WTC11 (cell line): ENCODE measurements at regions not wholly inside any gene's neighbourhood (a gene's known extent, or its start where the extent isn't known, plus 50 kb on each side); places are given as distances from the start of the nearest gene placed in this dataset.

Experiments
- ATAC-seq: fragments of 200-7000 bp; cut with Tn5 transposase; 2 replicates; pipeline ENCODE4 v1.10.0; 2021; ENCODE audit warnings: mild to moderate bottlenecking, moderate library complexity
- CTCF ChIA-PET: fragments of 300-600 bp; sonication (Branson Sonifier 250); formaldehyde crosslinking; loops from one replicate; lab custom pipeline; 2021; ENCODE audit warnings: antibody characterized with exemption; lab: Charles Lee
- POLR2A ChIA-PET: fragments of 350-600 bp; sonication (Branson Sonifier 250); formaldehyde crosslinking; loops from one replicate; lab custom pipeline; 2021; ENCODE audit warnings: antibody characterized with exemption; lab: Charles Lee
- DNase-seq: peaks from one replicate; pipeline ENCODE4 v3.0.0; 2021; ENCODE audit warnings: low spot score
- H3K27ac Mint-ChIP-seq: 2 replicates; pipeline ENCODE4 v1.8.0; 2021; ENCODE audit warnings: mixed read lengths
- H3K27me3 Mint-ChIP-seq: 2 replicates; pipeline ENCODE4 v1.8.0; 2021; ENCODE audit warnings: low read depth, mild to moderate bottlenecking, moderate library complexity, mixed read lengths
- H3K36me3 Mint-ChIP-seq: 2 replicates; pipeline ENCODE4 v1.8.0; 2021; ENCODE audit warnings: mixed read lengths
- H3K4me1 Mint-ChIP-seq: 2 replicates; pipeline ENCODE4 v1.8.0; 2022; ENCODE audit warnings: mixed read lengths
- H3K4me3 Mint-ChIP-seq: 2 replicates; pipeline ENCODE4 v1.8.0; 2021; ENCODE audit warnings: mild to moderate bottlenecking, moderate library complexity, mixed read lengths
- H3K9me3 Mint-ChIP-seq: 2 replicates; pipeline ENCODE4 v1.8.0; 2021; ENCODE audit warnings: mixed read lengths
- ATF3 ChIP-seq: sonication (generic); formaldehyde crosslinking; conservative IDR thresholded peaks from 2 replicates; pipeline ENCODE4 v1.8.1; 2022; ENCODE audit warnings: mild to moderate bottlenecking, missing genetic modification reagents
- ELF4 ChIP-seq: sonication (generic); formaldehyde crosslinking; IDR thresholded peaks from 2 replicates; pipeline ENCODE4 v1.8.1; 2022; ENCODE audit warnings: low read depth, mild to moderate bottlenecking, moderate library complexity, missing genetic modification reagents
- ESRRA ChIP-seq: sonication (generic); formaldehyde crosslinking; IDR thresholded peaks from 2 replicates; pipeline ENCODE4 v1.8.1; 2022; ENCODE audit warnings: mild to moderate bottlenecking, missing genetic modification reagents, borderline replicate concordance
- FOXJ3 ChIP-seq: sonication (generic); formaldehyde crosslinking; IDR thresholded peaks from 2 replicates; pipeline ENCODE4 v1.9.0; 2021; ENCODE audit warnings: missing genetic modification reagents, mild to moderate bottlenecking, borderline replicate concordance
- FOXP4 ChIP-seq: sonication (generic); formaldehyde crosslinking; IDR thresholded peaks from 2 replicates; pipeline ENCODE4 v1.8.0; 2022; ENCODE audit warnings: mild to moderate bottlenecking, missing genetic modification reagents
- HMGA2 ChIP-seq: fragments of 250-450 bp; sonication (Bioruptor Pico); IDR thresholded peaks from 2 replicates; pipeline ENCODE4 v1.4.0; 2021; ENCODE audit warnings: mild to moderate bottlenecking, moderate library complexity
- HMGXB4 ChIP-seq: sonication (generic); formaldehyde crosslinking; IDR thresholded peaks from 2 replicates; pipeline ENCODE4 v1.8.1; 2023; ENCODE audit warnings: mild to moderate bottlenecking, moderate library complexity, missing genetic modification reagents
- JAZF1 ChIP-seq: fragments of 250-450 bp; sonication (Bioruptor Pico); IDR thresholded peaks from 2 replicates; pipeline ENCODE4 v1.9.0; 2021; ENCODE audit warnings: moderate library complexity, mild to moderate bottlenecking, inconsistent platforms
- NFATC4 ChIP-seq: fragments of 250-450 bp; sonication (Bioruptor Pico); IDR thresholded peaks from 2 replicates; pipeline ENCODE4 v1.9.0; 2021; ENCODE audit warnings: mild to moderate bottlenecking
- NR3C1 ChIP-seq: sonication (generic); formaldehyde crosslinking; conservative IDR thresholded peaks from 2 replicates; pipeline ENCODE4 v1.8.1; 2023; ENCODE audit warnings: low read depth, mild to moderate bottlenecking, missing genetic modification reagents
- ZNF219 ChIP-seq: sonication (generic); formaldehyde crosslinking; IDR thresholded peaks from 2 replicates; pipeline ENCODE4 v1.8.0; 2023; ENCODE audit warnings: missing genetic modification reagents, mild to moderate bottlenecking, borderline replicate concordance
- ZNF281 ChIP-seq: sonication (generic); formaldehyde crosslinking; IDR thresholded peaks from 2 replicates; pipeline ENCODE4 v1.8.0; 2023; ENCODE audit warnings: mild to moderate bottlenecking, missing genetic modification reagents
- ZNF416 ChIP-seq: fragments of 250-450 bp; sonication (Bioruptor Pico); IDR thresholded peaks from 2 replicates; pipeline ENCODE4 v1.9.0; 2021; ENCODE audit warnings: mild to moderate bottlenecking, inconsistent platforms
- ZNF532 ChIP-seq: fragments of 250-450 bp; sonication (Bioruptor Pico); IDR thresholded peaks from 2 replicates; pipeline ENCODE4 v1.9.0; 2021; ENCODE audit warnings: mild to moderate bottlenecking, borderline replicate concordance
- ZSCAN18 ChIP-seq: fragments of 250-450 bp; sonication (Bioruptor Pico); IDR thresholded peaks from 2 replicates; pipeline ENCODE4 v2.1.2; 2022; ENCODE audit warnings: mild to moderate bottlenecking, moderate library complexity
- TF ChIP-seq, protein P1 (sequence below): sonication (generic); formaldehyde crosslinking; IDR thresholded peaks from 2 replicates; pipeline ENCODE4 v1.8.1; 2023; ENCODE audit warnings: mild to moderate bottlenecking, missing genetic modification reagents, moderate library complexity
- TF ChIP-seq, protein P2 (sequence below): fragments of 250-450 bp; sonication (Bioruptor Pico); IDR thresholded peaks from 2 replicates; pipeline ENCODE4 v1.9.0; 2021; ENCODE audit warnings: mild to moderate bottlenecking

DNA sequence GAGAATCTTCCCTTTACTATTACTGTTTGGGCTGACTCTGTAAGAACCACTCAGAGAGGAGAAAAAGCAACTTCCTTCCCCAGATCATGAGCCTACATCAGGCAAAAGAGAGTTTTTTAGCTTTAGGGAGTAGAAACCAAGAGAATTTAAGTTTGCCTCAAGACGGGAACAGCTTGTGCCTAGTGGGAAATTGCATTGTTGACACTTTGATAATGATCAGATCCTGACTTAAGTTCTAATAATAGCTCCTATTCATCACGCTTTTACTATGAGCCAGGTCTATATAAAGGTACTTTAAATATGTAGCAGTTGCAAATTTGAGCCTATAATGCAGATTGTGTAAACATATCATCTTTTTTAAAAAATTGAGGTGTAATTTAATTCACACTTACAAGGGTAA, 298.2 kb downstream of the MAN2A1 start (continued):
- TF ChIP-seq HMGXB4 (CRISPR knock-in tag) (no peak), JAZF1 (no peak), ZSCAN18 (CRISPR knock-in tag) (no peak), ELF4 (CRISPR knock-in tag) (no peak), ESRRA (no peak)

DNA sequence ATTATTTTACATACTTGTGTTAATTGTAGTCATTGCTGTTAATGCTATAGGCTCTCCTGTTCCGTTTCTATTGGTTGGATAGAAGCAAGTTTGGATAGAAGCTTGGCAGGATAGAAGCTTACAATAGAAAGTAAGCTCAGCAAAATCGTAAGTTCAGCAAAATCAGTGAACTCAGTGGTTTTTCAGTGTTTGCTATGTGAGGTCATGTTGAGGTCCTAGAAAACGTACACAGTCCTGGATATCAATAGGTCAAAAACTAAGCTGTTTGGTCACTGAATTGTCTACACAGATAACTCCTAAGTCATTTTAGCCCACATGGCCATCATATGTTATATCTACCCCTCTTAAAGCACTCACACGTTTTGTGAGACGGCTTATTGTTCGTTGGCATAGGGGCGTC, 299.4 kb downstream of the MAN2A1 start:
- POLR2A ChIA-PET, result no interaction called here
- H3K27ac Mint-ChIP-seq, result no peak overlapping the region
- H3K9me3 Mint-ChIP-seq, result peaks cover 10% of the 10 kb centered on the region
- H3K27me3 Mint-ChIP-seq, result no peaks in the 10 kb centered on the region; the same call in 1 of the 2 replicates
- DNase-seq, result no peak
- CTCF ChIA-PET, result no interaction called here
- ATAC-seq, result no peak
- TF ChIP-seq NR3C1 (no peak), NFATC4 (CRISPR knock-in tag) (no peak), ZNF281 (no peak), ATF3 (CRISPR knock-in tag) (no peak), ZSCAN18 (CRISPR knock-in tag) (no peak), ZNF532 (CRISPR knock-in tag) (no peak), ZNF416 (CRISPR knock-in tag) (no peak), FOXJ3 (no peak), FOXP4 (CRISPR knock-in tag) (no peak), ZNF219 (CRISPR knock-in tag) (no peak), HMGA2 (CRISPR knock-in tag) (no peak)
- TF ChIP-seq, protein P1, sequence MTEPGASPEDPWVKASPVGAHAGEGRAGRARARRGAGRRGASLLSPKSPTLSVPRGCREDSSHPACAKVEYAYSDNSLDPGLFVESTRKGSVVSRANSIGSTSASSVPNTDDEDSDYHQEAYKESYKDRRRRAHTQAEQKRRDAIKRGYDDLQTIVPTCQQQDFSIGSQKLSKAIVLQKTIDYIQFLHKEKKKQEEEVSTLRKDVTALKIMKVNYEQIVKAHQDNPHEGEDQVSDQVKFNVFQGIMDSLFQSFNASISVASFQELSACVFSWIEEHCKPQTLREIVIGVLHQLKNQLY (CRISPR knock-in tag), result no peak
- TF ChIP-seq, protein P2, sequence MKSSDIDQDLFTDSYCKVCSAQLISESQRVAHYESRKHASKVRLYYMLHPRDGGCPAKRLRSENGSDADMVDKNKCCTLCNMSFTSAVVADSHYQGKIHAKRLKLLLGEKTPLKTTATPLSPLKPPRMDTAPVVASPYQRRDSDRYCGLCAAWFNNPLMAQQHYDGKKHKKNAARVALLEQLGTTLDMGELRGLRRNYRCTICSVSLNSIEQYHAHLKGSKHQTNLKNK, result no peak
- H3K4me1 Mint-ChIP-seq, result peaks cover 8% of the 10 kb centered on the region
- H3K36me3 Mint-ChIP-seq, result no peaks in the 10 kb centered on the region
- no peak overlapping the region for H3K4me3 Mint-ChIP-seq
